ENCODE measurements at regions not wholly inside any gene's neighbourhood (a gene's known extent, or its start where the extent isn't known, plus 50 kb on each side); places are given as distances from the start of the nearest gene placed in this dataset.

- Mint-ChIP-seq H3K4me1 (ENCODE audit: low read depth) (no peaks in the 10 kb centered on the region), H3K27ac (no peak overlapping the region), H3K27me3 (ENCODE audit: low read depth) (no peaks in the 10 kb centered on the region), H3K36me3 (ENCODE audit: low read depth) (no peaks in the 10 kb centered on the region), H3K9me3 (no peaks in the 10 kb centered on the region), H3K4me3 (no peak overlapping the region)
- DNase-seq (ENCODE audit: low spot score), result no peak
Observed at GRCh38 chr1:56034847-56035481, 544.4 kb downstream of the PLPP3 start.

GRCh38 chr1:56034222-56034621 is 545.1 kb downstream of the PLPP3 start:
- H3K4me1 Mint-ChIP-seq (ENCODE audit: low read depth), result no peaks in the 10 kb centered on the region
- H3K9me3 Mint-ChIP-seq, result no peaks in the 10 kb centered on the region
- H3K27me3 Mint-ChIP-seq (ENCODE audit: low read depth), result no peaks in the 10 kb centered on the region
- H3K36me3 Mint-ChIP-seq (ENCODE audit: low read depth), result no peaks in the 10 kb centered on the region
- DNase-seq (ENCODE audit: low spot score), result no peak
- no peak overlapping the region for H3K27ac Mint-ChIP-seq
- no peak overlapping the region for H3K4me3 Mint-ChIP-seq

- H3K36me3 Mint-ChIP-seq (ENCODE audit: low read depth), result no peaks in the 10 kb centered on the region
- no peak for DNase-seq (ENCODE audit: low spot score)
- H3K4me3 Mint-ChIP-seq, result no peak overlapping the region
- no peaks in the 10 kb centered on the region for H3K9me3 Mint-ChIP-seq
- H3K27me3 Mint-ChIP-seq (ENCODE audit: low read depth), result no peaks in the 10 kb centered on the region
- no peak overlapping the region for H3K27ac Mint-ChIP-seq
- no peaks in the 10 kb centered on the region for H3K4me1 Mint-ChIP-seq (ENCODE audit: low read depth)
Observed at GRCh38 chr1:56033321-56034037, 545.9 kb downstream of the PLPP3 start.

- H3K36me3 Mint-ChIP-seq (ENCODE audit: low read depth), result no peaks in the 10 kb centered on the region
- H3K4me1 Mint-ChIP-seq (ENCODE audit: low read depth), result no peaks in the 10 kb centered on the region
- no peaks in the 10 kb centered on the region for H3K27me3 Mint-ChIP-seq (ENCODE audit: low read depth)
- DNase-seq (ENCODE audit: low spot score), result no peak
- no peaks in the 10 kb centered on the region for H3K9me3 Mint-ChIP-seq
- H3K4me3 Mint-ChIP-seq, result no peak overlapping the region
- no peak overlapping the region for H3K27ac Mint-ChIP-seq
Observed at GRCh38 chr1:56032096-56032676, 547.2 kb downstream of the PLPP3 start.

- no peaks in the 10 kb centered on the region for H3K9me3 Mint-ChIP-seq
Observed at GRCh38 chr1:56031001-56031400, 548.4 kb downstream of the PLPP3 start.

GRCh38 chr1:56029319-56030003 is 549.9 kb downstream of the PLPP3 start:
- no peak for DNase-seq (ENCODE audit: low spot score)
- Mint-ChIP-seq H3K4me3 (no peak overlapping the region), H3K36me3 (ENCODE audit: low read depth) (no peaks in the 10 kb centered on the region), H3K9me3 (peaks cover 1% of the 10 kb centered on the region), H3K27ac (no peak overlapping the region), H3K27me3 (ENCODE audit: low read depth) (no peaks in the 10 kb centered on the region), H3K4me1 (ENCODE audit: low read depth) (no peaks in the 10 kb centered on the region)

More at GRCh38 chr1:56031001-56031400, 548.4 kb downstream of the PLPP3 start:
- Mint-ChIP-seq H3K36me3 (ENCODE audit: low read depth) (no peaks in the 10 kb centered on the region), H3K4me1 (ENCODE audit: low read depth) (no peaks in the 10 kb centered on the region), H3K27me3 (ENCODE audit: low read depth) (no peaks in the 10 kb centered on the region), H3K27ac (no peak overlapping the region), H3K4me3 (no peak overlapping the region)
- no peak for DNase-seq (ENCODE audit: low spot score)

- DNase-seq (ENCODE audit: low spot score), result no peak
- Mint-ChIP-seq H3K9me3 (peaks cover 4% of the 10 kb centered on the region), H3K27ac (no peak overlapping the region), H3K27me3 (ENCODE audit: low read depth) (no peaks in the 10 kb centered on the region), H3K36me3 (ENCODE audit: low read depth) (no peaks in the 10 kb centered on the region), H3K4me1 (ENCODE audit: low read depth) (no peaks in the 10 kb centered on the region), H3K4me3 (no peak overlapping the region)
Observed at GRCh38 chr1:56028911-56029310, 550.5 kb downstream of the PLPP3 start.

- Mint-ChIP-seq H3K9me3 (peaks cover 4% of the 10 kb centered on the region), H3K36me3 (ENCODE audit: low read depth) (no peaks in the 10 kb centered on the region), H3K27me3 (ENCODE audit: low read depth) (no peaks in the 10 kb centered on the region), H3K4me3 (no peak overlapping the region), H3K27ac (no peak overlapping the region), H3K4me1 (ENCODE audit: low read depth) (no peaks in the 10 kb centered on the region)
- no peak for DNase-seq (ENCODE audit: low spot score)
Observed at GRCh38 chr1:56028244-56028643, 551.1 kb downstream of the PLPP3 start.

- Mint-ChIP-seq H3K27me3 (ENCODE audit: low read depth) (no peaks in the 10 kb centered on the region), H3K27ac (no peak overlapping the region), H3K4me3 (no peak overlapping the region), H3K9me3 (peaks cover 4% of the 10 kb centered on the region), H3K4me1 (ENCODE audit: low read depth) (no peaks in the 10 kb centered on the region), H3K36me3 (ENCODE audit: low read depth) (no peaks in the 10 kb centered on the region)
- no peak for DNase-seq (ENCODE audit: low spot score)
Observed at GRCh38 chr1:56025942-56026341, 553.4 kb downstream of the PLPP3 start.

GRCh38 chr1:56024155-56024554 is 555.2 kb downstream of the PLPP3 start:
- no peaks in the 10 kb centered on the region for H3K36me3 Mint-ChIP-seq (ENCODE audit: low read depth)
- no peak for DNase-seq (ENCODE audit: low spot score)

GRCh38 chr1:56019922-56020321 is 559.4 kb downstream of the PLPP3 start:
- H3K27me3 Mint-ChIP-seq (ENCODE audit: low read depth), result no peaks in the 10 kb centered on the region
- H3K4me3 Mint-ChIP-seq, result no peak overlapping the region
- peaks cover 4% of the 10 kb centered on the region for H3K9me3 Mint-ChIP-seq
- no peaks in the 10 kb centered on the region for H3K4me1 Mint-ChIP-seq (ENCODE audit: low read depth)
- no peak for DNase-seq (ENCODE audit: low spot score)
- H3K27ac Mint-ChIP-seq, result no peak overlapping the region
- no peaks in the 10 kb centered on the region for H3K36me3 Mint-ChIP-seq (ENCODE audit: low read depth)

More at GRCh38 chr1:56024155-56024554, 555.2 kb downstream of the PLPP3 start:
- Mint-ChIP-seq H3K4me3 (no peak overlapping the region), H3K9me3 (peaks cover 4% of the 10 kb centered on the region), H3K27ac (no peak overlapping the region), H3K4me1 (ENCODE audit: low read depth) (no peaks in the 10 kb centered on the region), H3K27me3 (ENCODE audit: low read depth) (no peaks in the 10 kb centered on the region)

GRCh38 chr1:56019472-56019871 is 559.9 kb downstream of the PLPP3 start:
- Mint-ChIP-seq H3K9me3 (peaks cover 3% of the 10 kb centered on the region), H3K4me1 (ENCODE audit: low read depth) (no peaks in the 10 kb centered on the region), H3K36me3 (ENCODE audit: low read depth) (no peaks in the 10 kb centered on the region), H3K27me3 (ENCODE audit: low read depth) (no peaks in the 10 kb centered on the region), H3K27ac (no peak overlapping the region), H3K4me3 (no peak overlapping the region)
- no peak for DNase-seq (ENCODE audit: low spot score)

GRCh38 chr1:56017336-56017735 is 562.0 kb downstream of the PLPP3 start:
- no peaks in the 10 kb centered on the region for H3K9me3 Mint-ChIP-seq
- no peak overlapping the region for H3K4me3 Mint-ChIP-seq
- H3K27ac Mint-ChIP-seq, result no peak overlapping the region
- H3K4me1 Mint-ChIP-seq (ENCODE audit: low read depth), result no peaks in the 10 kb centered on the region
- H3K27me3 Mint-ChIP-seq (ENCODE audit: low read depth), result no peaks in the 10 kb centered on the region
- no peak for DNase-seq (ENCODE audit: low spot score)
- H3K36me3 Mint-ChIP-seq (ENCODE audit: low read depth), result no peaks in the 10 kb centered on the region

- peaks cover 3% of the 10 kb centered on the region for H3K9me3 Mint-ChIP-seq
- H3K27ac Mint-ChIP-seq, result no peak overlapping the region
- no peak for DNase-seq (ENCODE audit: low spot score)
- H3K27me3 Mint-ChIP-seq (ENCODE audit: low read depth), result no peaks in the 10 kb centered on the region
- no peak overlapping the region for H3K4me3 Mint-ChIP-seq
- H3K4me1 Mint-ChIP-seq (ENCODE audit: low read depth), result no peaks in the 10 kb centered on the region
- H3K36me3 Mint-ChIP-seq (ENCODE audit: low read depth), result no peaks in the 10 kb centered on the region
Observed at GRCh38 chr1:56003846-56004245, 575.5 kb downstream of the PLPP3 start.
